K562 (cell line): ENCODE measurements at regions not wholly inside any gene's neighbourhood (a gene's known extent, or its start where the extent isn't known, plus 50 kb on each side); places are given as distances from the start of the nearest gene placed in this dataset.

Experiments used
- ATAC-seq: fragments of 200-7000 bp; cut with Tn5 transposase; 3 replicates; pipeline ENCODE4 v1.9.1; 2020; ENCODE audit warnings: moderate library complexity
- BruUV-seq: library from RNA; stranded (reverse); fragments of 400-500 nt; replicated peaks from 2 replicates; lab custom pipeline; 2021; lab: Mats Ljungman, UMichigan
- CTCF ChIA-PET: fragments of 300-600 bp; formaldehyde crosslinking; extraction: SDS; loops from one replicate; lab custom pipeline; 2021; ENCODE audit warnings: low intra/inter-chr PET ratio; lab: Yijun Ruan, JAX
- POLR2A ChIA-PET: fragments of 300-600, 350-650 bp; sonication (Branson Sonifier 250); formaldehyde crosslinking; extraction: SDS; loops from one replicate; lab custom pipeline; 2021; ENCODE audit warnings: antibody characterized with exemption, inconsistent platforms; lab: Yijun Ruan, JAX
- DNase-seq, 4 experiments: peaks; one replicate each; pipeline versions ENCODE4 v3.0.0 to v3.0.0-alpha.2; 2011 to 2018; ENCODE audit warnings: low spot score in 3 of 4, mixed read lengths in 3 of 4; ENCODE audit errors: extremely low read depth in 1 of 4
- FAIRE-seq: peaks from 2 replicates; lab custom pipeline; 2011; peaks lifted over from hg19 to GRCh38; lab: Jason Lieb, UNC
- H2AFZ ChIP-seq: 2 replicates; pipeline ENCODE4 v1.6.0; 2011; ENCODE audit warnings: low read depth, low read length, control low read depth, inconsistent platforms
- H3K27ac ChIP-seq: fragments of 200-600 bp; 3 replicates; pipeline ENCODE4 v1.8.0; 2011; ENCODE audit warnings: low read depth, mild to moderate bottlenecking, control low read depth, inconsistent platforms, low read length, moderate library complexity, mixed read lengths; ENCODE audit errors: extremely low read depth
- H3K27me3 ChIP-seq, 2 experiments: fragments of 300-600 bp in 1 of 2; 2 replicates in 1 of 2; 3 replicates in 1 of 2; pipeline versions ENCODE4 v1.6.0 to v1.8.0; 2011; ENCODE audit warnings: inconsistent platforms in 2 of 2, low read length in 2 of 2, mild to moderate bottlenecking in 1 of 2, mixed read lengths in 1 of 2, moderate library complexity in 1 of 2; ENCODE audit not compliant: control insufficient read depth in 2 of 2, insufficient read depth in 2 of 2
- H3K36me3 ChIP-seq: fragments of 300-600 bp; 3 replicates; pipeline ENCODE4 v1.8.0; 2011; ENCODE audit warnings: mild to moderate bottlenecking, low read length, inconsistent platforms; ENCODE audit not compliant: control insufficient read depth, insufficient read depth
- H3K4me1 ChIP-seq, 2 experiments: fragments of 200-600 bp in 1 of 2; replicated peaks in 1 of 2; 2 replicates in 1 of 2; 3 replicates in 1 of 2; pipeline versions ENCODE4 v1.5.1 to v1.8.0; 2011; ENCODE audit warnings: inconsistent platforms in 2 of 2, low read length in 2 of 2, mild to moderate bottlenecking in 1 of 2, mixed read lengths in 1 of 2, moderate library complexity in 1 of 2; ENCODE audit not compliant: control insufficient read depth in 2 of 2, insufficient read depth in 2 of 2
- H3K4me2 ChIP-seq: 2 replicates; pipeline ENCODE4 v1.6.1; 2011; ENCODE audit warnings: low read length, control low read depth, inconsistent platforms, mixed read lengths; ENCODE audit not compliant: insufficient read depth
- H3K4me3 ChIP-seq: fragments of 200-600 bp; sonication (generic), shearing (Covaris generic); 2 replicates; pipeline ENCODE4 v1.5.1; 2016; ENCODE audit warnings: control low read depth, inconsistent platforms
- H3K79me2 ChIP-seq: fragments of 200-600 bp; 3 replicates; pipeline ENCODE4 v1.8.0; 2011; ENCODE audit warnings: low read length, inconsistent platforms; ENCODE audit not compliant: control insufficient read depth, insufficient read depth
- H3K9ac ChIP-seq, 2 experiments: 2 replicates each; pipeline versions ENCODE4 v1.6.0 to v1.6.1; 2011; ENCODE audit warnings: low read depth in 2 of 2, low read length in 2 of 2, control low read depth in 1 of 2, inconsistent platforms in 1 of 2, mild to moderate bottlenecking in 1 of 2, mixed read lengths in 1 of 2; ENCODE audit not compliant: insufficient read depth in 1 of 2
- H3K9me1 ChIP-seq: one replicate; pipeline ENCODE4 v1.6.0; 2011; ENCODE audit warnings: inconsistent platforms, mild to moderate bottlenecking, low read length, moderate library complexity; ENCODE audit not compliant: control insufficient read depth, insufficient read depth
- H3K9me3 ChIP-seq: replicated peaks from 2 replicates; pipeline ENCODE4 v1.5.1; 2011; ENCODE audit warnings: low read depth, low read length, inconsistent platforms; ENCODE audit not compliant: control insufficient read depth, insufficient read depth
- H4K20me1 ChIP-seq: replicated peaks from 2 replicates; pipeline ENCODE4 v1.6.1; 2011; ENCODE audit warnings: low read length, inconsistent platforms, mixed read lengths; ENCODE audit not compliant: control insufficient read depth, insufficient read depth
- CBFB ChIP-seq: sonication (generic); formaldehyde crosslinking; IDR thresholded peaks from 2 replicates; pipeline ENCODE4 v1.4.0; 2020; ENCODE audit warnings: mild to moderate bottlenecking, missing genetic modification reagents
- CEBPB ChIP-seq: fragments of 450-650 bp; IDR thresholded peaks from 2 replicates; pipeline ENCODE4 v1.6.1; 2016; ENCODE audit warnings: missing genetic modification characterization, missing compliant biosample characterization
- DDX20 ChIP-seq: fragments of 450-650 bp; IDR thresholded peaks from 2 replicates; pipeline ENCODE4 v1.6.1; 2016; ENCODE audit warnings: missing genetic modification characterization, low read depth, mild to moderate bottlenecking, missing compliant biosample characterization, moderate library complexity
- DNMT1 ChIP-seq: fragments of 450-650 bp; IDR thresholded peaks from 2 replicates; pipeline ENCODE4 v1.6.1; 2016; ENCODE audit warnings: antibody characterized with exemption, mild to moderate bottlenecking
- HLTF ChIP-seq: fragments of 450-650 bp; IDR thresholded peaks from 2 replicates; pipeline ENCODE4 v1.6.1; 2016
- NCOA2 ChIP-seq, 2 experiments: fragments of 450-650 bp; IDR thresholded peaks; 2 replicates each; pipeline ENCODE4 v1.6.1; 2018; ENCODE audit warnings: mild to moderate bottlenecking in 2 of 2, moderate library complexity in 1 of 2; ENCODE audit not compliant: partially characterized antibody in 2 of 2
- NFE2 ChIP-seq: IDR thresholded peaks from 2 replicates; pipeline ENCODE4 v1.6.1; 2014; ENCODE audit warnings: antibody characterized with exemption, low read depth
- PHB ChIP-seq: fragments of 250-450 bp; sonication (Bioruptor Pico); IDR thresholded peaks from 2 replicates; pipeline ENCODE4 v1.5.0; 2021
- POLR2B ChIP-seq: fragments of 450-650 bp; IDR thresholded peaks from 2 replicates; pipeline ENCODE4 v1.6.1; 2018; ENCODE audit warnings: low read depth; ENCODE audit not compliant: partially characterized antibody
- RBM34 ChIP-seq: fragments of 200-400 bp; formaldehyde crosslinking; IDR thresholded peaks from 2 replicates; pipeline ENCODE4 v1.6.1; 2018; ENCODE audit warnings: low read length, borderline replicate concordance; ENCODE audit not compliant: insufficient read depth
- SMARCA5 ChIP-seq: fragments of 450-650 bp; IDR thresholded peaks from 2 replicates; pipeline ENCODE4 v1.6.1; 2016
- SRF ChIP-seq, 2 experiments: fragments of 250-450, 450-650 bp in 1 of 2; sonication (Bioruptor Pico) in 1 of 2; sonication (generic) in 1 of 2; formaldehyde crosslinking; IDR thresholded peaks; 2 replicates each; pipeline versions ENCODE4 v1.5.0 to v1.5.1; 2020 to 2022; ENCODE audit warnings: mild to moderate bottlenecking in 1 of 2, missing genetic modification reagents in 1 of 2
- ZBTB1 ChIP-seq: sonication (generic); formaldehyde crosslinking; IDR thresholded peaks from 2 replicates; pipeline ENCODE4 v1.8.1; 2023; ENCODE audit warnings: missing genetic modification reagents, low read depth, mild to moderate bottlenecking, borderline replicate concordance
- ZFP1 ChIP-seq: fragments of 450-650 bp; formaldehyde crosslinking; IDR thresholded peaks from 2 replicates; pipeline ENCODE4 v1.4.0; 2020; ENCODE audit warnings: mild to moderate bottlenecking, mixed read lengths
- ZNF12 ChIP-seq: sonication (generic); formaldehyde crosslinking; IDR thresholded peaks from 2 replicates; pipeline ENCODE4 v1.4.0; 2020; ENCODE audit warnings: mild to moderate bottlenecking, missing genetic modification reagents
- ZNF695 ChIP-seq: fragments of 450-650 bp; formaldehyde crosslinking; IDR thresholded peaks from 2 replicates; pipeline ENCODE4 v1.4.0; 2020; ENCODE audit warnings: mild to moderate bottlenecking, moderate library complexity
- WGBS: fragments of 100-300 bp; shearing (Covaris generic); methylation state at CpG from one replicate; pipeline ENCODE4 v1.1.6; 2016; ENCODE audit warnings: low coverage, mixed read lengths; ENCODE audit not compliant: insufficient coverage; ENCODE audit errors: missing lambda C conversion rate; 5-methylcytosine and 5-hydroxymethylcytosine counted together
- in situ Hi-C: fragments of 300-500 bp; cut with MboI; formaldehyde crosslinking; loops from 4 replicates; pipeline ENCODE4 v1.15.0; 2018; ENCODE audit warnings: inconsistent platforms, mixed read lengths
- intact Hi-C: fragments of 100-400 bp; cut with micrococcal nuclease; formaldehyde crosslinking; loops from 2 replicates; pipeline ENCODE4 v1.14.2; 2022
- TF ChIP-seq, protein P1 (sequence below): sonication (generic); formaldehyde crosslinking; IDR thresholded peaks from 2 replicates; pipeline ENCODE4 v1.8.0; 2022; ENCODE audit warnings: mild to moderate bottlenecking, missing genetic modification reagents, borderline replicate concordance
- TF ChIP-seq, protein P2 (sequence below): sonication (generic); formaldehyde crosslinking; IDR thresholded peaks from 2 replicates; pipeline ENCODE4 v1.9.0; 2022; ENCODE audit warnings: mild to moderate bottlenecking, missing genetic modification reagents

DNA sequence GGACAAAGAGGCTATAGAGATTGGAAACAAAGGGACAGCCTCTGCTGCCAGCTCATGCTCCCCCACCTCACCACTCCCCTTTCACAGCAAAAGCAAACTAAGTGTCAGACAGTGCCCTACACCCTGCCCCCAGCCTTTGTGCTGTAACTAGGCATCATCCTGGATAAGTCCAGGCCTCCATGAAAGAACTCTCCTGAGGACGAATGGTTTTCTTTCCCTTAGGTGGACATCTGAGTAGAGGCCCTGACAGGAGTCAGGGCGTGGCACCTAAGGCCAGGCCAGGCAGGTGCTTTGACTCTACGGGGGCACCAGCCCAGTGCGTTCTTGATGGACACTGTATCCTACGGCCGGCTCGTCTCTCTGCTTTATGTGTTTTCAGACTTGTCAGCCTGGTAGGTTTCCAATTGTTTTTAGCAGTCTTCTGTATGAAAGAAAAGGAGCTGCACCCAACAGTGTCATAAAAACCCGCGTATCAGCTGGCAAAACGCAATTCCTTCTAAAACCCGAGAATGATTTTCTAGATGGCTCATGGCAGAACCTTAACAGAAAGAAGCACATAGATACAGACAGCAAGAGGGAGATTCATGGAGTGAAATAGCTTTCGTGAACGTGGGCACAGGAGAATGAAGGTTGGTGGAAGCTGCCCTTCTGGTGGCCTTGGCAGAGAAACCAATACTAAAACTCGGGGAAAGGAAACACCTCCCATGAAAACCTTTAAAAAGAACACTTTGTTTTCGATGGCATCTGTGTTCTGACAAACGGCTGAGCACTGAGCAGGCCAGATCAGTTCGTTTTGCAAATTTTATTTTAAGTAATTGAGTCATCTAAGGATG, 51.7 kb upstream of the AJAP1 start:
- ATAC-seq (no peak), DNase-seq (no peak), FAIRE-seq (no peak)
- Histone ChIP-seq H3K4me1 (no peaks in the 10 kb centered on the region), H3K9ac (no peak overlapping the region), H3K9me3 (no peaks in the 10 kb centered on the region), H3K9me1 (no peaks in the 10 kb centered on the region), H2AFZ (no peak overlapping the region), H3K36me3 (no peaks in the 10 kb centered on the region), H3K79me2 (no peaks in the 10 kb centered on the region), H3K27me3 (peaks cover 5 to 43% of the 10 kb centered on the region in 2 experiments; a peak in 3 of 5 replicates), H3K27ac (no peak overlapping the region), H3K4me3 (no peak overlapping the region), H4K20me1 (no peaks in the 10 kb centered on the region), H3K4me2 (no peak overlapping the region)
- WGBS, result 1% methylated on average over 17 of the region's 17 CpGs
- POLR2A ChIA-PET, result interaction anchor here (1.7 kb wide), 1 partner anchor 11 kb away, joined by 8 read pairs; no protein-coding TSS in a partner anchor
- CTCF ChIA-PET, result no interaction called here
- no TSS peak for BruUV-seq
- intact Hi-C loops (no loop called here), in situ Hi-C loops (no loop called here)
- TF ChIP-seq PHB (CRISPR knock-in tag) (no peak), SRF (CRISPR knock-in tag; IDR thresholded peaks at IDR 0.05) (no peak), NFE2 (no peak), ZBTB1 (no peak), CBFB (no peak), CEBPB (tag) (no peak), DNMT1 (no peak), RBM34 (no peak), POLR2B (no peak), NCOA2 (IDR thresholded peaks at IDR 0.05; ENCODE audit: partially characterized antibody in 2 of 2) (no peak), SMARCA5 (no peak), ZNF12 (CRISPR knock-in tag) (no peak), ZNF695 (no peak), ZFP1 (CRISPR knock-in tag) (no peak), HLTF (no peak), DDX20 (tag) (no peak)
- TF ChIP-seq, protein P1, sequence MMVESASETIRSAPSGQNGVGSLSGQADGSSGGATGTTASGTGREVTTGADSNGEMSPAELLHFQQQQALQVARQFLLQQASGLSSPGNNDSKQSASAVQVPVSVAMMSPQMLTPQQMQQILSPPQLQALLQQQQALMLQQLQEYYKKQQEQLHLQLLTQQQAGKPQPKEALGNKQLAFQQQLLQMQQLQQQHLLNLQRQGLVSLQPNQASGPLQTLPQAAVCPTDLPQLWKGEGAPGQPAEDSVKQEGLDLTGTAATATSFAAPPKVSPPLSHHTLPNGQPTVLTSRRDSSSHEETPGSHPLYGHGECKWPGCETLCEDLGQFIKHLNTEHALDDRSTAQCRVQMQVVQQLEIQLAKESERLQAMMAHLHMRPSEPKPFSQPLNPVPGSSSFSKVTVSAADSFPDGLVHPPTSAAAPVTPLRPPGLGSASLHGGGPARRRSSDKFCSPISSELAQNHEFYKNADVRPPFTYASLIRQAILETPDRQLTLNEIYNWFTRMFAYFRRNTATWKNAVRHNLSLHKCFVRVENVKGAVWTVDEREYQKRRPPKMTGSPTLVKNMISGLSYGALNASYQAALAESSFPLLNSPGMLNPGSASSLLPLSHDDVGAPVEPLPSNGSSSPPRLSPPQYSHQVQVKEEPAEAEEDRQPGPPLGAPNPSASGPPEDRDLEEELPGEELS (CRISPR knock-in tag), result no peak
- TF ChIP-seq, protein P2, sequence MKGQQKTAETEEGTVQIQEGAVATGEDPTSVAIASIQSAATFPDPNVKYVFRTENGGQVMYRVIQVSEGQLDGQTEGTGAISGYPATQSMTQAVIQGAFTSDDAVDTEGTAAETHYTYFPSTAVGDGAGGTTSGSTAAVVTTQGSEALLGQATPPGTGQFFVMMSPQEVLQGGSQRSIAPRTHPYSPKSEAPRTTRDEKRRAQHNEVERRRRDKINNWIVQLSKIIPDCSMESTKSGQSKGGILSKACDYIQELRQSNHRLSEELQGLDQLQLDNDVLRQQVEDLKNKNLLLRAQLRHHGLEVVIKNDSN (CRISPR knock-in tag), result no peak
